Skeletal muscle cell (primary cell): ENCODE measurements at regions not wholly inside any gene's neighbourhood (a gene's known extent, or its start where the extent isn't known, plus 50 kb on each side); places are given as distances from the start of the nearest gene placed in this dataset.

ENCODE experiments used
- DNase-seq: peaks from one replicate; pipeline ENCODE4 v3.0.0-alpha.2; 2010; ENCODE audit warnings: low read depth
- H3K4me3 ChIP-seq: 2 replicates; pipeline ENCODE4 v1.5.1; 2011; ENCODE audit warnings: low read depth, mild to moderate bottlenecking, control low read depth, low read length, moderate library complexity

GRCh38 chr4:153074936-153075630 lies 129.2 kb upstream of the TRIM2 start:
- no peak for DNase-seq
- no peak overlapping the region for H3K4me3 ChIP-seq

- no peak overlapping the region for H3K4me3 ChIP-seq
- no peak for DNase-seq
Observed at GRCh38 chr4:153075836-153076518, 128.3 kb upstream of the TRIM2 start.

GRCh38 chr4:153076861-153077260 lies 127.4 kb upstream of the TRIM2 start:
- DNase-seq = no peak
- no peak overlapping the region for H3K4me3 ChIP-seq

- H3K4me3 ChIP-seq = no peak overlapping the region
- no peak for DNase-seq
Observed at GRCh38 chr4:153079857-153080391, 124.3 kb upstream of the TRIM2 start.

GRCh38 chr4:153081006-153081580 lies 123.2 kb upstream of the TRIM2 start:
- DNase-seq = no peak
- H3K4me3 ChIP-seq = no peak overlapping the region

- no peak for DNase-seq
- no peak overlapping the region for H3K4me3 ChIP-seq
Observed at GRCh38 chr4:153081693-153082092, 122.5 kb upstream of the TRIM2 start.

GRCh38 chr4:153082322-153083301 lies 121.6 kb upstream of the TRIM2 start:
- DNase-seq = no peak
- H3K4me3 ChIP-seq = no peak overlapping the region

GRCh38 chr4:153083447-153083947 lies 120.7 kb upstream of the TRIM2 start:
- no peak overlapping the region for H3K4me3 ChIP-seq
- peak; percentile 32 for DNase-seq

GRCh38 chr4:153084224-153084979 lies 119.8 kb upstream of the TRIM2 start:
- H3K4me3 ChIP-seq = no peak overlapping the region
- DNase-seq = no peak

GRCh38 chr4:153084980-153085630 lies 119.1 kb upstream of the TRIM2 start:
- peak; percentile 18 for DNase-seq
- H3K4me3 ChIP-seq = no peak overlapping the region

GRCh38 chr4:153087671-153088194 lies 116.5 kb upstream of the TRIM2 start:
- H3K4me3 ChIP-seq = no peak overlapping the region
- no peak for DNase-seq

GRCh38 chr4:153089742-153090141 lies 114.5 kb upstream of the TRIM2 start:
- no peak overlapping the region for H3K4me3 ChIP-seq
- no peak for DNase-seq

- DNase-seq = no peak
- no peak overlapping the region for H3K4me3 ChIP-seq
Observed at GRCh38 chr4:153090181-153090580, 114.1 kb upstream of the TRIM2 start.

- no peak for DNase-seq
- H3K4me3 ChIP-seq = no peak overlapping the region
Observed at GRCh38 chr4:153090670-153091385, 113.4 kb upstream of the TRIM2 start.

GRCh38 chr4:153093396-153093795 lies 110.8 kb upstream of the TRIM2 start:
- no peak overlapping the region for H3K4me3 ChIP-seq
- no peak for DNase-seq

GRCh38 chr4:153093802-153094201 lies 110.4 kb upstream of the TRIM2 start:
- H3K4me3 ChIP-seq = no peak overlapping the region
- no peak for DNase-seq

GRCh38 chr4:153094435-153094834 lies 109.8 kb upstream of the TRIM2 start:
- H3K4me3 ChIP-seq = no peak overlapping the region

More at GRCh38 chr4:153094435-153094834, 109.8 kb upstream of the TRIM2 start:
- DNase-seq = no peak
